Endothelial cell of umbilical vein (primary cell): ENCODE measurements at regions not wholly inside any gene's neighbourhood (a gene's known extent, or its start where the extent isn't known, plus 50 kb on each side); places are given as distances from the start of the nearest gene placed in this dataset.

Source experiments
- BruUV-seq: library from RNA; stranded (reverse); fragments of 400-500 nt; replicated peaks from 2 replicates; lab custom pipeline; 2021; lab: Mats Ljungman, UMichigan
- CTCF ChIA-PET: fragments of 300-600, 350-600 bp; sonication (Branson Sonifier 250); formaldehyde crosslinking; loops from one replicate; lab custom pipeline; 2021; ENCODE audit warnings: antibody characterized with exemption, inconsistent platforms; lab: Charles Lee
- POLR2A ChIA-PET: fragments of 300-600, 350-600 bp; sonication (Branson Sonifier 250); formaldehyde crosslinking; loops from one replicate; lab custom pipeline; 2021; ENCODE audit warnings: antibody characterized with exemption, inconsistent platforms; lab: Charles Lee
- DNase-seq: peaks from one replicate; pipeline ENCODE4 v3.0.0-alpha.2; 2011; ENCODE audit warnings: low read depth, low spot score
- FAIRE-seq: peaks from 2 replicates; lab custom pipeline; 2011; peaks lifted over from hg19 to GRCh38; lab: Jason Lieb, UNC
- H2AFZ ChIP-seq: 2 replicates; pipeline ENCODE4 v1.6.0; 2012; ENCODE audit warnings: low read depth, low read length, control low read depth, inconsistent platforms
- H3K27ac ChIP-seq: 2 replicates; pipeline ENCODE4 v1.5.1; 2011; ENCODE audit warnings: low read depth, mild to moderate bottlenecking, control low read depth, low read length, moderate library complexity; ENCODE audit not compliant: insufficient read depth
- H3K27me3 ChIP-seq, 2 experiments: 2 replicates each; pipeline versions ENCODE4 v1.6.0 to v1.6.1; 2011; ENCODE audit warnings: low read length in 2 of 2, mixed read lengths in 1 of 2; ENCODE audit not compliant: control insufficient read depth in 2 of 2, insufficient read depth in 2 of 2
- H3K36me3 ChIP-seq, 2 experiments: 2 replicates in 1 of 2; 3 replicates in 1 of 2; pipeline ENCODE4 v1.5.1; 2011; ENCODE audit warnings: low read length in 2 of 2, mild to moderate bottlenecking in 1 of 2, moderate library complexity in 1 of 2; ENCODE audit not compliant: control insufficient read depth in 2 of 2, insufficient read depth in 2 of 2; ENCODE audit errors: extremely low read depth in 1 of 2
- H3K4me1 ChIP-seq: 3 replicates; pipeline ENCODE4 v1.5.1; 2011; ENCODE audit warnings: mild to moderate bottlenecking, low read length; ENCODE audit not compliant: control insufficient read depth, insufficient read depth; ENCODE audit errors: extremely low read depth
- H3K4me2 ChIP-seq: 2 replicates; pipeline ENCODE4 v1.6.1; 2011; ENCODE audit warnings: low read length, control low read depth, mixed read lengths; ENCODE audit not compliant: insufficient read depth
- H3K4me3 ChIP-seq, 3 experiments: fragments of 200-600 bp in 1 of 3; sonication (generic), shearing (Covaris generic) in 1 of 3; replicated peaks in 1 of 3; 2 replicates each; pipeline ENCODE4 v1.5.1; 2011 to 2016; ENCODE audit warnings: control low read depth in 3 of 3, low read length in 3 of 3, mild to moderate bottlenecking in 2 of 3, inconsistent platforms in 1 of 3, low read depth in 1 of 3, moderate library complexity in 1 of 3; ENCODE audit not compliant: insufficient read depth in 1 of 3
- H3K79me2 ChIP-seq: 2 replicates; pipeline ENCODE4 v1.6.0; 2012; ENCODE audit warnings: low read length, inconsistent platforms; ENCODE audit not compliant: control insufficient read depth, insufficient read depth
- H3K9ac ChIP-seq: replicated peaks from 2 replicates; pipeline ENCODE3; 2011; ENCODE audit warnings: low read length, control low read depth; ENCODE audit not compliant: insufficient read depth; ENCODE audit errors: extremely low read depth
- H3K9me1 ChIP-seq: replicated peaks from 3 replicates; pipeline ENCODE4 v1.6.0; 2011; ENCODE audit warnings: mild to moderate bottlenecking, low read length; ENCODE audit not compliant: control insufficient read depth, insufficient read depth; ENCODE audit errors: extremely low read depth
- H3K9me3 ChIP-seq: replicated peaks from 2 replicates; pipeline ENCODE4 v1.5.1; 2012; ENCODE audit warnings: low read length, inconsistent platforms; ENCODE audit not compliant: control insufficient read depth, insufficient read depth
- H4K20me1 ChIP-seq: replicated peaks from 2 replicates; pipeline ENCODE3; 2011; ENCODE audit warnings: mild to moderate bottlenecking, low read length; ENCODE audit not compliant: control insufficient read depth, insufficient read depth; ENCODE audit errors: extremely low read depth
- CTCF ChIP-seq, 2 donors: IDR thresholded peaks; 1 replicate in 1 of 2; 2 replicates in 1 of 2; pipeline ENCODE4 v1.5.1; 2011; ENCODE audit warnings: low read length in 2 of 2, mild to moderate bottlenecking in 2 of 2, moderate library complexity in 2 of 2, control low read depth in 1 of 2, inconsistent platforms in 1 of 2, low read depth in 1 of 2; ENCODE audit not compliant: insufficient read depth in 1 of 2; ENCODE audit errors: extremely low read depth in 1 of 2
- EZH2 ChIP-seq: IDR thresholded peaks from 2 replicates; pipeline ENCODE4 v1.6.1; 2012; ENCODE audit warnings: borderline replicate concordance, low read depth, mild to moderate bottlenecking, moderate library complexity, low read length, inconsistent platforms; ENCODE audit not compliant: severe bottlenecking
- FOS ChIP-seq: IDR thresholded peaks from 2 replicates; pipeline ENCODE4 v1.6.1; 2011; ENCODE audit warnings: mild to moderate bottlenecking, low read length, moderate library complexity, borderline replicate concordance; ENCODE audit not compliant: insufficient read depth
- GATA2 ChIP-seq: IDR thresholded peaks from 2 replicates; pipeline ENCODE4 v1.7.0; 2011; ENCODE audit warnings: low read depth, mild to moderate bottlenecking, moderate library complexity, mixed read lengths, low read length; ENCODE audit not compliant: insufficient read length, insufficient read depth
- JUN ChIP-seq: IDR thresholded peaks from 2 replicates; pipeline ENCODE4 v1.6.1; 2011; ENCODE audit warnings: borderline replicate concordance, low read depth; ENCODE audit not compliant: insufficient read length, insufficient read depth
- MAX ChIP-seq: IDR thresholded peaks from 2 replicates; pipeline ENCODE4 v1.6.1; 2011; ENCODE audit not compliant: insufficient read depth, insufficient read length
- MYC ChIP-seq: IDR thresholded peaks from one replicate; pipeline ENCODE4 v1.6.1; 2011; ENCODE audit warnings: mild to moderate bottlenecking, low read depth, low read length
- POLR2A ChIP-seq: IDR thresholded peaks from 2 replicates; pipeline ENCODE4 v1.6.1; 2012; ENCODE audit warnings: low read depth, mild to moderate bottlenecking, control low read depth, low read length
- POLR2AphosphoS5 ChIP-seq: IDR thresholded peaks from 2 replicates; pipeline ENCODE4 v1.6.1; 2012; ENCODE audit warnings: low read depth, mild to moderate bottlenecking, control low read depth, low read length, moderate library complexity; ENCODE audit not compliant: insufficient read depth
- dilution Hi-C: fragments of 300-500 bp; cut with MboI; formaldehyde crosslinking; loops from one replicate; pipeline ENCODE4 v1.15.0; 2019; ENCODE audit warnings: low sequenced_read_pairs; ENCODE audit not compliant: extremely low pct_ligation_motif_present
- intact Hi-C: fragments of 100-400 bp; cut with micrococcal nuclease; formaldehyde crosslinking; loops from one replicate; pipeline ENCODE4 v1.10.0; 2022

DNA sequence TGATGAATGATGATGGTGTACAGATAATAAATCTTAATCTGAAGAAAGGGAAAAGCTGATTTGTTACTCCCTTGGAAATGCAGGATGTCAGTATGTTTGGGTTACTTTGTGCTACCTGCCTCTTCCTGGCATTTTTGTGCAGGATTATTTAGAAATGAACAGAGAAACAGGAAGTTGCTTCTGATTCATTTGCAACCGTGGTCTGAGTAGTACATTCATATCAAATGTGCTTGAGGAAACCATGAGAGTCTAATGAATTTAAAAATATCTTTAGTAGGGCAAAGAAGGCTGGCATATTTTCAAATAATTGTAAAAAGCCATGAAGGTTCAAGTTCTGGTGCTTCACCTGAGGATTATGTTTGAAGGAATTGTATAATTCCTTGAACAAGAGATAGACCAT, 391.6 kb downstream of the TMEM161B start:
- intact Hi-C loops: no loop called here
- ChIA-PET POLR2A (no interaction called here), CTCF (no interaction called here)
- BruUV-seq: no TSS peak
- H3K79me2 ChIP-seq: no peaks in the 10 kb centered on the region
- H3K4me3 ChIP-seq: no peak overlapping the region
- no peaks in the 10 kb centered on the region for H3K9me3 ChIP-seq
- no peaks in the 10 kb centered on the region for H3K4me1 ChIP-seq
- no peak overlapping the region for H3K4me2 ChIP-seq
- H3K27me3 ChIP-seq: no peaks in the 10 kb centered on the region
- H2AFZ ChIP-seq: no peak overlapping the region
- H3K9me1 ChIP-seq: no peaks in the 10 kb centered on the region
- H3K27ac ChIP-seq: no peak overlapping the region
- no peak overlapping the region for H3K9ac ChIP-seq
- H4K20me1 ChIP-seq: no peaks in the 10 kb centered on the region
- DNase-seq: no peak
- TF ChIP-seq MYC (no peak), JUN (no peak), FOS (no peak)
- dilution Hi-C loops: no loop called here
- FAIRE-seq: no peak
- H3K36me3 ChIP-seq: no peaks in the 10 kb centered on the region

DNA sequence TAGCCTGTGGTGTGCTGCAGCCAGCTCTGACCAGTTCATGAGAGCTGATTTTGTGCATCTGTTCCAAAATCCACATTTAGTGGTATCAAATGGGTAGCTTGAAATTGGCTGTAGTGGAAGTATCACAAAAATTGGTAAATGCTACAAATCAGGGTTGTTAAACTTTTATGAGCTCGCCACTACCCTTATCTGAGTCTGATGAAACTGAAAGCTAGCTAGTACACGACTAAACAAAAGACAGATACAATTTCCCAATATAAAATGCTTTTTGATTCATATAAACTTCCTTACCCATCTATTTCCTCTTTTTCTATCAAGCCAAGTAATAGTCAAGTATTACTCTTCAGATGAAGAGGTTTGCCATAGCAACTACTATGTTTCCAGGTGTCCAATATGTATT, 392.0 kb downstream of the TMEM161B start:
- dilution Hi-C loops: no loop called here
- H3K9ac ChIP-seq: no peak overlapping the region
- no peaks in the 10 kb centered on the region for H3K36me3 ChIP-seq
- CTCF ChIA-PET: no interaction called here
- H3K27ac ChIP-seq: no peak overlapping the region
- no peak overlapping the region for H3K4me3 ChIP-seq
- POLR2A ChIA-PET: no interaction called here
- no peaks in the 10 kb centered on the region for H4K20me1 ChIP-seq
- FAIRE-seq (no peak), DNase-seq (no peak)
- BruUV-seq: no TSS peak
- no peaks in the 10 kb centered on the region for H3K9me3 ChIP-seq
- TF ChIP-seq MAX (no peak), GATA2 (no peak), CTCF (IDR thresholded peaks at IDR 0.05; ENCODE audit: extremely low read depth in 1 of 2, insufficient read depth in 1 of 2, low read depth in 1 of 2, low read length in 2 of 2) (no peak), MYC (no peak), EZH2 (no peak), POLR2A (no peak), FOS (no peak), JUN (no peak), POLR2AphosphoS5 (no peak)
- H3K27me3 ChIP-seq: no peaks in the 10 kb centered on the region
- H3K9me1 ChIP-seq: no peaks in the 10 kb centered on the region
- no peak overlapping the region for H3K4me2 ChIP-seq
- no peaks in the 10 kb centered on the region for H3K79me2 ChIP-seq
- no peak overlapping the region for H2AFZ ChIP-seq
- no peaks in the 10 kb centered on the region for H3K4me1 ChIP-seq
- intact Hi-C loops: no loop called here
